ENCODE measurements at regions not wholly inside any gene's neighbourhood (a gene's known extent, or its start where the extent isn't known, plus 50 kb on each side); places are given as distances from the start of the nearest gene placed in this dataset.

- ATAC-seq: no peak
These were observed 112.5 kb upstream of the AGAP1 start for GRCh38 chr2:235381261-235381912.

GRCh38 chr2:235382179-235382578 lies 111.7 kb upstream of the AGAP1 start:
- ATAC-seq (no peak), DNase-seq (no peak)
- Histone ChIP-seq H3K9me3 (no peaks in the 10 kb centered on the region), H3K36me3 (no peaks in the 10 kb centered on the region), H3K27ac (no peak overlapping the region), H3K27me3 (ENCODE audit: low read depth) (no peaks in the 10 kb centered on the region), H3K4me3 (no peak overlapping the region), H3K4me1 (no peaks in the 10 kb centered on the region)
- intact Hi-C loops (cut with DNase I): no loop called here
- no peak for TF ChIP-seq CTCF (IDR thresholded peaks at IDR 0.05)

More at GRCh38 chr2:235381261-235381912, 112.5 kb upstream of the AGAP1 start:
- Histone ChIP-seq H3K4me3 (no peak overlapping the region), H3K36me3 (no peaks in the 10 kb centered on the region), H3K27me3 (ENCODE audit: low read depth) (no peaks in the 10 kb centered on the region), H3K4me1 (no peaks in the 10 kb centered on the region), H3K27ac (no peak overlapping the region), H3K9me3 (no peaks in the 10 kb centered on the region)
- intact Hi-C loops (cut with DNase I): no loop called here
- no peak for TF ChIP-seq CTCF (IDR thresholded peaks at IDR 0.05)
- DNase-seq: no peak

- Histone ChIP-seq H3K27ac (no peak overlapping the region), H3K9me3 (no peaks in the 10 kb centered on the region), H3K4me3 (no peak overlapping the region), H3K27me3 (ENCODE audit: low read depth) (no peaks in the 10 kb centered on the region), H3K4me1 (no peaks in the 10 kb centered on the region), H3K36me3 (no peaks in the 10 kb centered on the region)
- no peak for ATAC-seq
- intact Hi-C loops (cut with DNase I): no loop called here
- TF ChIP-seq CTCF (IDR thresholded peaks at IDR 0.05): no peak
- no peak for DNase-seq
These were observed 111.2 kb upstream of the AGAP1 start for GRCh38 chr2:235382601-235383000.

- Histone ChIP-seq H3K27ac (no peak overlapping the region), H3K9me3 (no peaks in the 10 kb centered on the region), H3K27me3 (ENCODE audit: low read depth) (no peaks in the 10 kb centered on the region), H3K4me3 (no peak overlapping the region), H3K36me3 (no peaks in the 10 kb centered on the region), H3K4me1 (no peaks in the 10 kb centered on the region)
- intact Hi-C loops (cut with DNase I): no loop called here
- ATAC-seq: no peak
- no peak for TF ChIP-seq CTCF (IDR thresholded peaks at IDR 0.05)
- no peak for DNase-seq
These were observed 110.5 kb upstream of the AGAP1 start for GRCh38 chr2:235383272-235383843.

GRCh38 chr2:235384624-235385023 lies 109.2 kb upstream of the AGAP1 start:
- Histone ChIP-seq H3K27me3 (ENCODE audit: low read depth) (no peaks in the 10 kb centered on the region), H3K9me3 (no peaks in the 10 kb centered on the region), H3K4me1 (no peaks in the 10 kb centered on the region), H3K36me3 (no peaks in the 10 kb centered on the region), H3K27ac (no peak overlapping the region), H3K4me3 (no peak overlapping the region)
- no peak for DNase-seq
- ATAC-seq: no peak
- intact Hi-C loops (cut with DNase I): no loop called here
- TF ChIP-seq CTCF (IDR thresholded peaks at IDR 0.05): no peak
